ENCODE measurements at regions not wholly inside any gene's neighbourhood (a gene's known extent, or its start where the extent isn't known, plus 50 kb on each side); places are given as distances from the start of the nearest gene placed in this dataset.
A peak's percentile ranks its signal among the peaks of the same experiment; 100 is the strongest.

DNA sequence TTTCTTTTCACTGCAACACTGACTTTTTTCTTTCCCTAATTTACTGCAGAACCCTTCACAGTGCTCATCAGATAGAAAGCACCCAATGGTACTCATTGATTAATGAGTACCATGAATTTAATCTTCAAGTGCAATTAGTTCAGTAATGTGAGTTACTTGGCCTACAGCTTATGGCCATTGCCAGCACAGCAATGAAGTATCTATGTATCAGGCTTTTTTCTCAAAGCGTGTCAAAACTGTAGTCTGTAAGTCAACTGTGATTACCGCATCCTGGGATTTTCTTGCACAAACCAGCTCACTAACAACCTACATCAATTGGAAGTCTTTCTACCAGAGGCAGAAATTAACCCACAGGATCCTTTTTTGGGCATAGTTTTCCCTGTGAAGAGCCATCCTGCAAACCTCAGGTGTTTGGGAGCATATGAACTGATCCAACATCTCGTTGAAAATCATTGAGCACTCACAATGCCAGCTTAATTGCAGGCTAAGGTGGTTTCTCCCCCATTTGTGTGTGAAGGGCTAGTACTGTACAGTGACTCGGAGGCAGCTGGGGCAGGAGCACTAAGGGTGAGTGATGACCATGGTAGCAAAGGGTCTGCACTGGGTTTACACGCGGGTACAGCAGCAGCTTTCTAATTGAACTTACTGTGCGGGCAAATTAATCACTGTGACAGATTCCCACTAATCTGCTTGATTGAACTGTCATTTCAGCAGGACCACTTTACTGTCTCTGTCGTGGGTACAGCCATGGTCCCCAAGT is 619.3 kb downstream of the SNAPC1 start:
- DNase-seq (ENCODE audit: low spot score) = no peak
- H3K27me3 ChIP-seq = no peaks in the 10 kb centered on the region
- no peak overlapping the region for H2AFZ ChIP-seq
- H3K9me3 ChIP-seq (ENCODE audit: low read depth) = no peaks in the 10 kb centered on the region
- H3K27ac ChIP-seq = no peak overlapping the region
- H3K4me1 ChIP-seq (ENCODE audit: insufficient read depth) = no peaks in the 10 kb centered on the region
- TF ChIP-seq EZH2phosphoT487 (IDR thresholded peaks at IDR 0.05; ENCODE audit: low read depth, severe bottlenecking, unreplicated experiment) (no peak), EZH2 (IDR thresholded peaks at IDR 0.05; ENCODE audit: borderline replicate concordance) (no peak)
- TF ChIP-seq, protein P1, sequence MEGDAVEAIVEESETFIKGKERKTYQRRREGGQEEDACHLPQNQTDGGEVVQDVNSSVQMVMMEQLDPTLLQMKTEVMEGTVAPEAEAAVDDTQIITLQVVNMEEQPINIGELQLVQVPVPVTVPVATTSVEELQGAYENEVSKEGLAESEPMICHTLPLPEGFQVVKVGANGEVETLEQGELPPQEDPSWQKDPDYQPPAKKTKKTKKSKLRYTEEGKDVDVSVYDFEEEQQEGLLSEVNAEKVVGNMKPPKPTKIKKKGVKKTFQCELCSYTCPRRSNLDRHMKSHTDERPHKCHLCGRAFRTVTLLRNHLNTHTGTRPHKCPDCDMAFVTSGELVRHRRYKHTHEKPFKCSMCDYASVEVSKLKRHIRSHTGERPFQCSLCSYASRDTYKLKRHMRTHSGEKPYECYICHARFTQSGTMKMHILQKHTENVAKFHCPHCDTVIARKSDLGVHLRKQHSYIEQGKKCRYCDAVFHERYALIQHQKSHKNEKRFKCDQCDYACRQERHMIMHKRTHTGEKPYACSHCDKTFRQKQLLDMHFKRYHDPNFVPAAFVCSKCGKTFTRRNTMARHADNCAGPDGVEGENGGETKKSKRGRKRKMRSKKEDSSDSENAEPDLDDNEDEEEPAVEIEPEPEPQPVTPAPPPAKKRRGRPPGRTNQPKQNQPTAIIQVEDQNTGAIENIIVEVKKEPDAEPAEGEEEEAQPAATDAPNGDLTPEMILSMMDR (IDR thresholded peaks at IDR 0.05; ENCODE audit: poor library complexity) = no peak
- WGBS (ENCODE audit: low lambda C conversion rate, missing lambda C conversion rate) = 88% methylated on average over 8 of the region's 8 CpGs
- no peaks in the 10 kb centered on the region for H3K9me2 ChIP-seq (replicated peaks; ENCODE audit: insufficient read depth)
- H3K79me2 ChIP-seq = no peaks in the 10 kb centered on the region
- H4K20me1 ChIP-seq (ENCODE audit: insufficient read depth, poor library complexity, severe bottlenecking) = no peaks in the 10 kb centered on the region
- no peak overlapping the region for H3K4me2 ChIP-seq
- H3K4me3 ChIP-seq = no peak overlapping the region
- no peaks in the 10 kb centered on the region for H3K36me3 ChIP-seq (replicated peaks; ENCODE audit: insufficient read depth, low read depth)

DNA sequence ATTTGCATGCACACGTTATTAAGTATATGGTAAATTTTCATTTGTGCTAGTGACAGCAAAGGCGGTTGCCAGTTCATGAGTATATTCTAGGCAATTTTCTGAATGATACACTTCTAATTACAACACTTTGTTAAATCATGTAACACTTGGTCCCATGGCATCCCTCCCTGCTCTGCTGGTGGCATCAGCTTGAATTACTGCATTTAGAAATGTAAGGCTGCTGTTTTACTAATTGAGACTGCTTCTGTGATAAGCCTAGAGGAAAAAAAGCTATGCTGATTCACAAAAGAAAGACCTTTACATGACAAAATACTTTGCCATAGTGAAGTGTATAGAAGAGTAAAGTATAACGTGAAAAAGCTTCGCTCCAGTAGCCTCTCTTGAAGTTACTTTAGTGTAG is 636.1 kb downstream of the KCNH5 start:
- Histone ChIP-seq H3K4me1 (ENCODE audit: insufficient read depth) (no peaks in the 10 kb centered on the region), H3K27ac (peak overlapping the region; percentile 43), H3K9me3 (ENCODE audit: low read depth) (no peaks in the 10 kb centered on the region), H3K36me3 (replicated peaks; ENCODE audit: insufficient read depth, low read depth) (no peaks in the 10 kb centered on the region), H3K79me2 (no peaks in the 10 kb centered on the region), H3K4me3 (no peak overlapping the region), H3K27me3 (no peaks in the 10 kb centered on the region), H2AFZ (no peak overlapping the region), H3K9me2 (replicated peaks; ENCODE audit: insufficient read depth) (no peaks in the 10 kb centered on the region), H3K4me2 (no peak overlapping the region), H4K20me1 (ENCODE audit: insufficient read depth, poor library complexity, severe bottlenecking) (no peaks in the 10 kb centered on the region)
- WGBS (ENCODE audit: low lambda C conversion rate, missing lambda C conversion rate) = 72% methylated on average over 4 of the region's 4 CpGs
- TF ChIP-seq EZH2 (IDR thresholded peaks at IDR 0.05; ENCODE audit: borderline replicate concordance) (no peak), EZH2phosphoT487 (IDR thresholded peaks at IDR 0.05; ENCODE audit: low read depth, severe bottlenecking, unreplicated experiment) (no peak)
- TF ChIP-seq, protein P1 (IDR thresholded peaks at IDR 0.05; ENCODE audit: poor library complexity) = no peak
- no peak for DNase-seq (ENCODE audit: low spot score)

DNA sequence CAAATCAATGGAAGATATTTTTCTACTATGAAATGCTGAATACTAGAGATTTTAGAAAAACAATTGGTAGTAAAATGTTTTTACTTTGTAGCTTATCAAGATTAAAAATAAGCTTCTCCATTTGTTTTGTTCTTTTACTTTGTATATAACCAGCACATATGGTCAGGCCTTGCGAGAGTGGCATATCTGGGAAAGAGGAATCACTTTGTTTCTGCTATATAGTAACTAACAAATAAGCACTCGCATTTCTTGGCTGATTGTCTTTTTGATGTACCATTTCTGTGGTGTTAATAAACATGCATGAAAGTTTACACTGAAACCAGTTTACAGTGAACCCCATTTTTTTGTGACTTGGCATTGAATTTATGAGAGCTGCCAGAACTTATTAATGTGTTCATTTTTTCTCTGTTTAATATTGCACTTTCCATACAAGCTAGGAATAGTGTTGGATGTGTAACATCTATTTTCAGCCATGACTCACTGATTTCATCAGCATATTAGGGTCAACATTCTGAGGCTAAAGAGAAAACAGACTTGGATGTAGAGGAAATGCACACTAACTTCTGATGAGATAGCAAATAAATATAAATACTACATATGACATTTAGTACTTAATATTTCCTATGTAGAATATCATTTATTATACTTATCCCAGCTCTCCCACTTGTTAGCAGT is 635.5 kb downstream of the KCNH5 start:
- TF ChIP-seq, protein P1 (IDR thresholded peaks at IDR 0.05; ENCODE audit: poor library complexity) = no peak
- no peak for TF ChIP-seq EZH2phosphoT487 (IDR thresholded peaks at IDR 0.05; ENCODE audit: low read depth, severe bottlenecking, unreplicated experiment)
- TF ChIP-seq EZH2 (IDR thresholded peaks at IDR 0.05; ENCODE audit: borderline replicate concordance) = no peak
- Histone ChIP-seq H2AFZ (peak overlapping the region; percentile 10), H3K9me3 (ENCODE audit: low read depth) (no peaks in the 10 kb centered on the region), H3K27ac (peak overlapping the region; percentile 43), H3K4me1 (ENCODE audit: insufficient read depth) (no peaks in the 10 kb centered on the region), H3K27me3 (no peaks in the 10 kb centered on the region), H3K4me2 (no peak overlapping the region), H4K20me1 (ENCODE audit: insufficient read depth, poor library complexity, severe bottlenecking) (no peaks in the 10 kb centered on the region), H3K4me3 (no peak overlapping the region), H3K79me2 (no peaks in the 10 kb centered on the region), H3K9me2 (replicated peaks; ENCODE audit: insufficient read depth) (no peaks in the 10 kb centered on the region), H3K36me3 (replicated peaks; ENCODE audit: insufficient read depth, low read depth) (no peaks in the 10 kb centered on the region)
- peak; percentile 13 for DNase-seq (ENCODE audit: low spot score)
- 56% methylated on average over 2 of the region's 2 CpGs for WGBS (ENCODE audit: low lambda C conversion rate, missing lambda C conversion rate)

All from hepatocyte (in vitro differentiated cells).